Colonic mucosa (tissue), 4 donors: ENCODE measurements at regions not wholly inside any gene's neighbourhood (a gene's known extent, or its start where the extent isn't known, plus 50 kb on each side); places are given as distances from the start of the nearest gene placed in this dataset.
"Not testable (repeated sequence)": the region's sequence is repeated elsewhere in the genome, so short reads cannot be mapped to it uniquely, and the experiment has no call there.

Source experiments
- DNase-seq: peaks from one replicate; pipeline ENCODE4 v3.0.0-alpha.2; 2020
- H3K27ac ChIP-seq: fragments of 200-600 bp; one replicate; pipeline ENCODE4 v1.8.0; 2021
- H3K27me3 ChIP-seq: fragments of 200-600 bp; one replicate; pipeline ENCODE4 v1.8.0; 2021
- H3K36me3 ChIP-seq: fragments of 200-600 bp; one replicate; pipeline ENCODE4 v1.8.0; 2021
- H3K4me1 ChIP-seq: fragments of 200-600 bp; one replicate; pipeline ENCODE4 v1.8.0; 2021; ENCODE audit warnings: mild to moderate bottlenecking
- H3K4me3 ChIP-seq: fragments of 200-600 bp; one replicate; pipeline ENCODE4 v1.8.0; 2021
- H3K9ac ChIP-seq, 2 donors: one replicate each; pipeline ENCODE4 v1.7.0; 2013; ENCODE audit warnings: control low read depth in 2 of 2, low read depth in 2 of 2, low read length in 2 of 2
- H3K9me3 ChIP-seq: fragments of 200-600 bp; one replicate; pipeline ENCODE4 v1.8.0; 2021
- CTCF ChIP-seq: fragments of 200-600 bp; IDR thresholded peaks from one replicate; pipeline ENCODE4 v1.8.0; 2022; ENCODE audit warnings: antibody characterized with exemption, mild to moderate bottlenecking
- intact Hi-C: fragments of 100-400 bp; cut with DNase I; formaldehyde crosslinking; loops from one replicate; pipeline ENCODE4 v1.14.1; 2022
- donor health status: healthy.
- donor health status: DM: no; HTN: no; CAD: no.
- donor health status: DM: no; HTN: no; CAD: no.

DNA sequence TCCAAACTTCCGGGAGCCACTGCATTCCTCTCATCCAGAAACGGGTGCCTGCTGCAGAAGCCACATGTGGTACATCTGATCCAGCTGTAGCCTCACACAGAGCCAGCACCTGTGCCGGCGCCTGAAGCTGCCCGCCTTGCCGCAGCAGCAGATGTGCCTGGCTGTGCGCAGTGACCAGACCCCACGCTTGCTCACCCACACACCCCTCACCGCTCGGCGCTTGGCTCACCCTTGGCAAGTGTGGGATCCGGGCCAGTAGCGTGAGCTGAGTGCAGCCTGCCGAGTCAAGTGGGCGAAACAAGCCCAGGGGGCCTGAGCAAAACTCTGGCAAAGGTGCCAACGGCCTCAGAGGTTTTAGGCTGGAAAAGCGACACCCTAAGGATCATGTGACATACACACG, 220.1 kb upstream of the TMEFF2 start:
- TF ChIP-seq CTCF, result no peak
- no peaks in the 10 kb centered on the region for H3K4me1 ChIP-seq
- no peak overlapping the region for H3K4me3 ChIP-seq
- no peaks in the 10 kb centered on the region for H3K27me3 ChIP-seq
- intact Hi-C loops, result no loop called here
- DNase-seq, result no peak
- no peak overlapping the region for H3K9ac ChIP-seq
- H3K27ac ChIP-seq, result no peak overlapping the region
- H3K9me3 ChIP-seq, result no peaks in the 10 kb centered on the region
- no peaks in the 10 kb centered on the region for H3K36me3 ChIP-seq

DNA sequence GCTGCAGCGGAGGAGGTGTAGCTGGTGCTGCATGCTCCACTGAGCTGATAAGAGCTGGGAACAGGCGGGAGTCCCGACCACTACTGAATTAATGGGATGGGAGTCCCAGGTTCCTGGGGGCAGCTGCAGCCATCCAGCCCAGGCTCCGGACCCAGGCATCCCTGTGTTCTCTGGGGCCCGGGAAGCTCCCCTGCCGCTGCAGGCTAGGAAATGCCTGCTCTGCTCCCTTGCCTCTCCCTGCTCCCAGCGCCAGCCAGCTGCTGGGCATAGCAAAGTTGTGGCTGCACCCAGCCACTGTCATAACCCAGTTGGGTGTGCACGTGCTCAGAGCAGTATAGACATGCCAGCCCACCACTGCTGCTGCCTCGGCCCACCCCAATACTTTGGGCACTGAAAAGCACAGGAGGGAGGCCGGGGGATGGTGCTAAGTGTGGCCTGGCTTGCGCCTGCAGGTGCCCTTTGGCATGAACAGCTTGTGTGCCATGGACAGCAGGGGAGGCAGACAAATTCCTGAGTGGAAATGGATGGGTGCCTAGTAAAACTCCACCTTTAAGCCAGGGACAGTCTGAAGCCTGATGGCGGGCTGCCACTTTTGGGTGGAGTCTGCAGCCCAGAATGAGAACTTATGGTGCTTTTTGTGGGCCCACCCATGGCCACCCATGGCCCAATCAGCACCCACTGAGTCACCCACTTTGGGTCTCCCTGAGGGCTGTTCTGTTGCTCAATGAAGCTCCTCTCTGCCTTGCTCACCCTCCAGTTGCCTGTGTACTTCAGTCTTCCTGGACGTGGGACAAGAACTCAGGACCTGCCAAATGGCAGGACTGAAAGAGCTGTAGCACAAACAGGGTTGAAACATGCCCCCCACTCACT, 219.3 kb upstream of the TMEFF2 start:
- no peak for DNase-seq
- Histone ChIP-seq H3K27me3 (no peaks in the 10 kb centered on the region), H3K4me1 (no peaks in the 10 kb centered on the region), H3K9me3 (no peaks in the 10 kb centered on the region), H3K9ac (no peak overlapping the region), H3K27ac (no peak overlapping the region), H3K4me3 (no peak overlapping the region), H3K36me3 (no peaks in the 10 kb centered on the region)
- intact Hi-C loops, result no loop called here
- no peak for TF ChIP-seq CTCF

DNA sequence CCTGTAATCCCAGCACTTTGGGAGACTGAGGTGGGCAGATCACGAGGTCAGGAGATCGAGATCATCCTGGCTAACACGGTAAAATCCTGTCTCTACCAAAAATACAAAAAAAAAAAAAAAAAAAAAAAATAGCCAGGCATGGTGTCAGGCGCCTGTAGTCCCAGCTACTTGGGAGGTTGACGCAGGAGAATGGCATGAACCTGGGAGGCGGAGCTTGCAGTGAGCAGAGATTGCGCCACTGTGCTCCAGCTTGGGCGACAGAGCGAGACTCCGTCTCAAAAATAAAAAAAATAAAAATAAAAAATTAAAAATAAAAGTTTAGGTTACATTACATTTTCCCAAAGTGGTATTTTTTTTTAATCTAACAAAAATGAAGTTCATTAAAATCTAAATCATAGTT, 218.1 kb upstream of the TMEFF2 start:
- H3K9ac ChIP-seq, H3K4me3 ChIP-seq, DNase-seq, H3K4me1 ChIP-seq, H3K9me3 ChIP-seq, H3K36me3 ChIP-seq, H3K27ac ChIP-seq, intact Hi-C loops, H3K27me3 ChIP-seq: not testable (repeated sequence)

DNA sequence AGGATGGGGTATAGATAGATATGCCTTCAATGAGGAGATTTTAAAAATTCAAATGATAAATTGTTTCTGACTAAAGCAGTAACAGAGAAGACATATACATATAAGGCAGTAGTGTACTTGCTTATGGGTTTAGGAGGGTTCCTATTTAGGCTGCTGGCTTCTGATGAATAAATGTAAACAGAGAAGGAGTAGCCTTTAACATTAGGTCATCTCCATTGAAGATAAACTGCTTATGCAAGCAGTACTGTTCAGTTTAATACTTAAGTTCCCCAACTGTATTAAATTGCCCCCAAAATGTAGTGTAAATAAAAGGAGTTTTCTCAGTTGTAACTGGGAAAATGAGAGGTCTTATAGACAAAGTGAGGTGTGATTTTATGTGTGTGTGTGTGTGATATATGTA, 217.7 kb upstream of the TMEFF2 start:
- Histone ChIP-seq H3K4me1 (no peaks in the 10 kb centered on the region), H3K9me3 (no peaks in the 10 kb centered on the region), H3K27me3 (no peaks in the 10 kb centered on the region), H3K36me3 (no peaks in the 10 kb centered on the region), H3K4me3 (no peak overlapping the region), H3K27ac (no peak overlapping the region), H3K9ac (no peak overlapping the region)
- TF ChIP-seq CTCF, result no peak
- intact Hi-C loops, result no loop called here
- no peak for DNase-seq

- Histone ChIP-seq H3K27me3 (no peaks in the 10 kb centered on the region), H3K27ac (no peak overlapping the region), H3K9ac (no peak overlapping the region), H3K4me3 (no peak overlapping the region), H3K4me1 (no peaks in the 10 kb centered on the region), H3K9me3 (no peaks in the 10 kb centered on the region), H3K36me3 (no peaks in the 10 kb centered on the region)
- no peak for DNase-seq
- intact Hi-C loops, result no loop called here
- TF ChIP-seq CTCF, result no peak
Observed at GRCh38 chr2:192411755-192412154, 217.0 kb upstream of the TMEFF2 start.

GRCh38 chr2:192410319-192410718, 215.6 kb upstream of the TMEFF2 start:
- Histone ChIP-seq H3K9ac (no peak overlapping the region), H3K27me3 (no peaks in the 10 kb centered on the region), H3K36me3 (no peaks in the 10 kb centered on the region), H3K27ac (no peak overlapping the region), H3K9me3 (no peaks in the 10 kb centered on the region), H3K4me3 (no peak overlapping the region), H3K4me1 (no peaks in the 10 kb centered on the region)
- TF ChIP-seq CTCF, result no peak
- intact Hi-C loops, result no loop called here
- DNase-seq, result no peak
